NAMALWA (cell line): ENCODE measurements at regions not wholly inside any gene's neighbourhood (a gene's known extent, or its start where the extent isn't known, plus 50 kb on each side); places are given as distances from the start of the nearest gene placed in this dataset.

ENCODE experiments used
- DNase-seq: peaks from one replicate; pipeline ENCODE4 v3.0.0-alpha.2; 2015; ENCODE audit warnings: low spot score

- no peak for DNase-seq
Measured at GRCh38 chr10:4733150-4733842, 92.7 kb upstream of the AKR1E2 start.

- no peak for DNase-seq
Measured at GRCh38 chr10:4730998-4731397, 95.0 kb upstream of the AKR1E2 start.

GRCh38 chr10:4725917-4726606 is 99.9 kb upstream of the AKR1E2 start:
- DNase-seq = no peak

GRCh38 chr10:4723860-4724259 is 102.1 kb upstream of the AKR1E2 start:
- no peak for DNase-seq

- DNase-seq = peak; percentile 5
Measured at GRCh38 chr10:4721999-4722753, 103.8 kb upstream of the AKR1E2 start.

- no peak for DNase-seq
Measured at GRCh38 chr10:4720463-4720862, 105.5 kb upstream of the AKR1E2 start.

GRCh38 chr10:4719671-4720070 is 106.3 kb upstream of the AKR1E2 start:
- DNase-seq = no peak

GRCh38 chr10:4719036-4719435 is 107.0 kb upstream of the AKR1E2 start:
- no peak for DNase-seq

GRCh38 chr10:4718544-4718943 is 107.5 kb upstream of the AKR1E2 start:
- DNase-seq = no peak

GRCh38 chr10:4717670-4718069 is 108.3 kb upstream of the AKR1E2 start:
- no peak for DNase-seq

- no peak for DNase-seq
Measured at GRCh38 chr10:4710858-4711257, 115.1 kb upstream of the AKR1E2 start.

GRCh38 chr10:4708123-4708759 is 117.8 kb upstream of the AKR1E2 start:
- DNase-seq = peak; percentile 35

- DNase-seq = no peak
Measured at GRCh38 chr10:4707221-4707620, 118.8 kb upstream of the AKR1E2 start.

GRCh38 chr10:4704034-4704545 is 121.9 kb upstream of the AKR1E2 start:
- no peak for DNase-seq

- no peak for DNase-seq
Measured at GRCh38 chr10:4701016-4701415, 125.0 kb upstream of the AKR1E2 start.

- no peak for DNase-seq
Measured at GRCh38 chr10:4699950-4700730, 125.9 kb upstream of the AKR1E2 start.

- no peak for DNase-seq
Measured at GRCh38 chr10:4698075-4698474, 127.9 kb upstream of the AKR1E2 start.

- DNase-seq = no peak
Measured at GRCh38 chr10:4696186-4696585, 129.8 kb upstream of the AKR1E2 start.

- DNase-seq = no peak
Measured at GRCh38 chr10:4693967-4694366, 132.0 kb upstream of the AKR1E2 start.

- no peak for DNase-seq
Measured at GRCh38 chr10:4692206-4692605, 133.8 kb upstream of the AKR1E2 start.

- DNase-seq = no peak
Measured at GRCh38 chr10:4691776-4692175, 134.2 kb upstream of the AKR1E2 start.

- no peak for DNase-seq
Measured at GRCh38 chr10:4691301-4691700, 134.7 kb upstream of the AKR1E2 start.
